NCI-H510A treated with DMSO at 0.1 percent for 48 hours (cell line): ENCODE measurements at regions not wholly inside any gene's neighbourhood (a gene's known extent, or its start where the extent isn't known, plus 50 kb on each side); places are given as distances from the start of the nearest gene placed in this dataset.

Experiments
- DNase-seq: peaks from one replicate; lab custom pipeline; 2025; lab: John Stamatoyannopoulos, UW

DNA sequence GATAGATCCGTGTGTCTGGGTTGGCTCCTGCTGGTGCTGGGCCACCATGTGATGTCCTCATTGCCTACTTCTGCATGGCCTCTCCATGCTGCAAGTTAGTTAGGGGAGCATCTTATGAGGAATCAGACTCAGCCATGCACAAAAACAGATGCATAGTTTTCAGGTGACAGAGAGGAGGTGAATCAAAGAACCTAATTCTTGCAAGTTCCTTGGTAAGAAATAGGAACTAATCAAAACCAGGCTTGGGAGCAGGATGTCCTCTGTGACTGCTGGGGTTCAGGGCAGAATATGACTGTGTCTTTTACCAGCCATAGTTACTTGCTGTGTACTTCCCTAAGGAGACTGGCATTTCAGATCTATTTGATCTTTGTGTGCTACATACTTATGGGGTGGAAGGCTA lies 61.6 kb downstream of the C9orf152 start:
- DNase-seq, result no peak

DNA sequence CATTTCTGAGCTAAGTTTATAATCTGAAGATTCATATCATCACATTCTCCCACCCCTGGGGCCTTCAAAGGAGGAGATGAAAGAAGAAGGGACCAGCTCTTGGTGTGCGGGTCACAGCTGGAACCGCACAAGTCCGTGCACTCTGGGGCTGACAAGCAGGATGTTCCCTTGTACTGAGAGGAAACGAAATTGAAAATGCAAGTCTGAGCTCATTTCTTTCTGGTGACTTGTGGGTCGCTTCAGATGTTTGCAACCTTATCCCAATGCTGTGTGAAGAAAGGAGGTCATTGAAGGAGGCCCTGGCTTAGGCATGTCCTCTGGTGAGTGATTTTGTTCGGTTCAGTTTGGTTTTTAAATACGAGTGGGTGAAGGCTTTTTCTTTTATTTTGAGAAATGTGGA lies 59.6 kb downstream of the C9orf152 start:
- no peak for DNase-seq

DNA sequence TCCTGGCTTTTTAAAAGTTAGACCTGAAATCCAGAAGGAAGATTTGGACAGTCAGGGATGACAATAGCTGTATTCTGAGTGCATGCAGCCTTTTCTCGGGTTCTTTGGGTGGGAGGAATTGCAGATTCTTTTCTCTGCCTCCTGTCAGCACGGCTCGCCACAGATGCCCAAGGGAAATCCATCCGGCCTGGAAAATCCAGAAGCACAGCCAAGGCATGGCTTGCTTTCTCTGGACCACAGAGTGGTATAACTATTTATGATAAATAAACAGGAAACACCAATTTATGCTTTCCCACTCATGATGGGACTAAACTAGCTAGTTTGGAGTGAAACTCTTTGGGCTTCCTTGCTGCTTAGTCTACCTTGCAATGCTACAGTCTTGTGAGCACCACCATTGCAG lies 59.1 kb downstream of the C9orf152 start:
- DNase-seq, result no peak
